Stimulated activated CD4-positive, alpha-beta T cell treated with anti-CD3 and anti-CD28 coated beads, Interleukin-1b, Interleukin-23, amount 100 ng/mL, for 4 hours (primary cell): ENCODE measurements at regions not wholly inside any gene's neighbourhood (a gene's known extent, or its start where the extent isn't known, plus 50 kb on each side); places are given as distances from the start of the nearest gene placed in this dataset.
"Not testable (repeated sequence)": the region's sequence is repeated elsewhere in the genome, so short reads cannot be mapped to it uniquely, and the experiment has no call there.

Experiments used
- DNase-seq, 2 donors: peaks; one replicate each; pipeline ENCODE4 v3.0.0-alpha.2; 2020; ENCODE audit warnings: low read depth in 2 of 2

DNA sequence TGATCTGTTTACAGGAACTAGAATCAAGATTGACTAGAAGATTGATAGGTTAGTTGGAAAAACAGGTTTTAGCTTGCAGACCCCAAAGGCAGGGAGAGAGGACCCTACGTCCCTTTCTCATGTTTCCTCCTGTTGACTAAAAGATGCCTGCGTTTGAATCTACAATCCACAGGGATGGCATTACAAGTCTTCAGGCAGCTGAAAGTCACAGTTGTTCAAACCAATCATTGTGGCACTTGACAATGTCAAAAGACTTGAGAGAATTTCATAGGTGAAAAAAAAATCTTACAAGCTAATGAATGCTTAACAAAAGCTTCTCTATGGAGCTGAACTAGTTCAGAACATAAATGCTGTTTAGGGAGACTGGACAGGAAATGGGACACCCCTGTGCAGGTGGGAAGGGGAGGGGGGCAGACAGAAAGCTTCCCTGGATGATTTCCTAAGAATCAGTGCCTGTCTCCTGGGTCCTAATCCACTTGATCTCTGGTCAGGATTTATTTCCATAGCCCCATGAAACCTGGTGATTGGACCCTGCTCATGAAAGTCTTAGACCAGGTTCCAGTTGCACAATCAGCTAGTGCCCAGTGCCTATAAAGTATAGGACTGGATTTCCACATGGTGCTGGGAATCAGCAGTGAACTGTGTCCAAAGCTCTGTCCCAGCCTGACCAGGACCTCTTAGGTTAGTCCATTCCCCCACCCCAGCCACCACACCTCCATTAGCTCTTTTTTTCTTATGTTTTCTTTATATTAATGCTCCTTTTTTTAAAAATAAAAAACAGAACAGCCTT, 91.6 kb upstream of the BCAR3 start:
- DNase-seq, result no peak

- no peak for DNase-seq
Observed at GRCh38 chr1:93771843-93772242, 90.2 kb upstream of the BCAR3 start.

DNA sequence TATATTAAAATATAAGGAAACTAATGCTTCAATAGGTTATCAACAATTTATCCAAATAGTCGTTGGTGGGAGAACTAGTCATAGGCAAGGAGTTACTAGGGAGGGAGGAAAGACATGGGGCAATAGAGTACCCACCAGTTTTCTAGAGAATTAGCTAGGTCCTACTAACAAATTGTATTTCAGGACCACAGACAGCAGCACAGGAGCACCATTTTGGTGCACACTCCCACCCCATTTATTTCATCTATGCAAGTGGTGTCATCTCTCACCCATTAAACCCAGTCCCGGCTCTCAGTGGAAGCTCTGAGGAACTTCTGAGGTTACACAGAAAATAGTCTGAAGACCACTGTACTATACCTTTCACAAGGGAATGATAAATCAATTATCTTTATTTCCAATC, 89.0 kb upstream of the BCAR3 start:
- DNase-seq, result no peak

DNA sequence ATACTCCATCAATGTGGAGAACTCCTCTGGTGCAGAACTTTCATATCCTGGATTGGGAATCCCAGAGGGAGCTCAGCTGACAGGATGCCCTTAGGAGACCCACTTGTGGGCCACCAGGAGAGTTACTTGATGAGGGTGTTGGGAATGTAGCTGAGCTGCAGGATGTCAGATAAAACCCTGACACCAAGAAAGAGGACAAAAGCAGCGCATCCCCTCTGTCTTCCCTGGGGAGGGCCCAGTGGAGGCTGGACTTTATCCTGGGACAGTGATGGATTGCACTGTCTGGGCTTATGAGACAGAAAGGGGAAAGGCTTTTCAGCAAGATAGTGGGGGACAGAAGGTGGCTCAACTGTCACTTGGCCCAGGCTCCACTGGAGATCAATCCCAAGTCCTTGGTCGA, 88.1 kb upstream of the BCAR3 start:
- no peak for DNase-seq

- no peak for DNase-seq
Observed at GRCh38 chr1:93768380-93768863, 86.8 kb upstream of the BCAR3 start.

- DNase-seq, result no peak
Observed at GRCh38 chr1:93766451-93766850, 84.8 kb upstream of the BCAR3 start.

- DNase-seq, result no peak
Observed at GRCh38 chr1:93765099-93765498, 83.5 kb upstream of the BCAR3 start.

GRCh38 chr1:93764366-93764750, 82.7 kb upstream of the BCAR3 start:
- no peak for DNase-seq

- DNase-seq, result no peak
Observed at GRCh38 chr1:93763704-93764365, 82.2 kb upstream of the BCAR3 start.

- no peak for DNase-seq
Observed at GRCh38 chr1:93758842-93759515, 77.3 kb upstream of the BCAR3 start.

GRCh38 chr1:93757256-93758036, 75.8 kb upstream of the BCAR3 start:
- DNase-seq, result no peak

GRCh38 chr1:93756657-93757056, 75.0 kb upstream of the BCAR3 start:
- DNase-seq, result no peak

- not testable (repeated sequence) for DNase-seq
Observed at GRCh38 chr1:93755251-93755715, 73.6 kb upstream of the BCAR3 start.

DNA sequence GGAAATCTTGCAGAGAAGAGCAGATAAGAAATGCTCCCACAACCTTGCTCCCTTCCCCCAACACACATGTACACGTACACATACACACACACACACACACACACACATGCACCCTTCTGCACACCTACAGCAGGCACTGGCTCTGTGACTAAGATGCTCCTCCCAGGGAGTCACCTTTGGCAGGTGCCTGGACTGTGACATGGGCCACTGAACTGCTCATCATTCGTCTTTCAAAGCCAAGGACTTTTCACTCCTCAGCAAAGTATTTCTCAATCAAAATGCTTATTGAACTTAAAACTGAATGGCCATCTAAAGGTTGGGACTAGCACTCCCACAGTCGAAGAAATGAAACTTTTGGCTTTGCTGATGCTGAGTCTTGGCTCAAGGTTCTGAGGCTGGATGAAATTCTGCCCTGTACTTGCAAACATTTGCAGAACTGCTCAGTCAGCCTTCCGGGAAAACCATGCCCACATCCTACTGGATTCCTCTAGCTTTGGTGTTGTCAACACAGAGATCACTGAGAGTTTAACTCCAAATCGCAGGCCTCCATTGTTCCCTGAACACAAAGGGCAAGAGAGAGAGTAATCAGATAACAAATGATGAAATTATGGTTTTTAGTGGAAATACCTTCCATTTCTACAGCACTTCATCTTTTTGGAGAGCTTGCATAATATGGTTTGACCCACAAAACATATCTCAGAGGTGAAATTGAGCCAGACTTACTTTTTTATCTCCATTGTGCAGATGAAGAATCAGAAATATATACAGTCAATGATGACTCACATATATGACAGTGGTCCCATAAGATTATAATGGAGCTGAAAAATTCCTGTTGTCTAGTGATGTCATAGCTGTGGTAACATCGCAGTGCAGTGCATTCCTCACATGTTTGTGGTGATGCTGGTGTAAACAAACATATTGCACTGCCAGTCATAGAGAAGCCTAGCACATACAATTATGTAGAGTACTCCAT, 72.4 kb upstream of the BCAR3 start:
- no peak for DNase-seq

DNA sequence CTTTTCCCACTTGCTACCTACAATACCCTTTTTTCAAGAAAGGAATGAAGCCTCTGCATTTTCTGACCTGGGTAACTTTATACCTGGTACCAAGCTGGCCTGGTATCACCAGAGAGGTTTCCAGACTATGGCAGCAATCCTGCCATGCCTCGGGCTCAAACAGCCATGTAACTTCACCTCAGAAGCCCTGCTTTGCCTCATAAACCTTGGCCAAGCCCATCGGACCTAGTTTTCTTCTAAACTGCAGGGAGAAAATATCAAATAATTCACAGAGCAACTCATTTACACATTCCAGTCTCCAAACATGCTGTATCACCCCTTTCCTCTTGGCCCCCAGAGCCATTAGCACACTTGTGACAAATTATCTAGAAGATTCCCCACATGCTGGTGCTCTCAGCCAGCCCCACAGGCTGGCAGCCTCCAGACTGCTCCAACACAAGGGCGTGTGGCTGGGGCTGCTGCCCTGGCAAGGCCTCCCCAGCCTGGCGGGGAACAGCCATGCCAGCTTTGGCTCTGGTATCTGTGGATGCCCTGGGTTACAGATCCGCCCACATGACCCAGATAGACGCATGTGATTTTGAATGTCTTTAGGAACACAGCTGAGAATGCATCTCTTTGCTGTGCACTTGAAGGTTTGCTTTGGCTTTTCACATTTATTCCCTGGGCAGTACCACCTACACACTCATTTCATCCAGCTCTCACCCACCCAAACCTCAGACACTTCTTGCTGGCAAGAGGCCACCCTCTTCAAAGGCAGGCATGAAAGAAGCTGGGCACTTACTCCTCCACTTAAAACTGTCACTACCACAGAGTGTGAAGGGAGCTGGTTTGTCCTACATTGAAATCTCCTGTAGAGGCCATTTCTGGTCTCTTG, 70.0 kb upstream of the BCAR3 start:
- DNase-seq, result no peak

- no peak for DNase-seq
Observed at GRCh38 chr1:93750955-93751354, 69.3 kb upstream of the BCAR3 start.

GRCh38 chr1:93749894-93750301, 68.3 kb upstream of the BCAR3 start:
- DNase-seq, result no peak

GRCh38 chr1:93749487-93749886, 67.8 kb upstream of the BCAR3 start:
- no peak for DNase-seq

DNA sequence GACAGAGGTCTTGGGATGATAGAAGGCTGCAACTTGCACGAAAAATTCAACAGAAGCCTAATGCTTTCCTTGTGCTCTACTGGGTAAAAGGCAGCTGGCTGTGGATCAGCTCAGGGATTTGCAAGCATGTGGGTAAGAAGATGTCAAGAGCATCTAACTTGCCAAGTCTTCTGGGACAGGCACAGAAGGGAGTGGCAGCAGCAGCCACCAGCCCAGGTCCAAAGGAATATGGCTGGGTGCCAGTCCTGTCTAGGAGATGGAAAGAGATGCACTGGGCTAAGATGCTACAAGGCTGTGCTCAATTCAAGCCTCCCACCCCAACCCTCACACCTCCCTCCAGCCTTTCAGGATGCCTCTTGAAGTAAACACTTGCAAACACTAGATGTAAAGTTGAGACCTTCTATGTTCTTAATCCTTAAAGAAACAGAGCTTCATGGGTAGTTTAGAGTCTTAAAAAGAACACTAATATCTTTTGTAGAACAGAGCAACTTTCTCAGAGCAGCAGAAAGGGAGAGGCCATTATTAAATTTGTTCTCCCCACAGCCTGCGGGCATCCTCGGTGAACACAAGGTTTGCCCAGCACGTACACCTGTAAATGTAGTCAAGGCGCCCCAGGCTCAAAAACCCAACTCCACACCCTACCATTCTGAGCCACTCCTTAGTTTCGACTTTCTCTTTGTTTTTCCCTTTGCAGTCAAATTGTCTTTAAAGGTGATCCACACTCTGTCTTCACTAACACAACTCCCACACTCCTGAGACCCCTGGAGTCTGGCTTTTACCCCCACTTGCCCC, 64.6 kb upstream of the BCAR3 start:
- DNase-seq, result no peak
